GM18508 (cell line): ENCODE measurements at regions not wholly inside any gene's neighbourhood (a gene's known extent, or its start where the extent isn't known, plus 50 kb on each side); places are given as distances from the start of the nearest gene placed in this dataset.

Experiments
- ATAC-seq: cut with Tn5 transposase; IDR thresholded peaks from one replicate; pipeline ENCODE4 v1.9.1; 2021; ENCODE audit warnings: moderate number of reproducible peaks; ENCODE audit not compliant: insufficient read depth, unreplicated experiment

- ATAC-seq = no peak
These were observed 230.5 kb downstream of the PIK3R1 start for GRCh38 chr5:68446070-68446357.

GRCh38 chr5:68446487-68446894, 230.9 kb downstream of the PIK3R1 start:
- peak; percentile 75 for ATAC-seq

- no peak for ATAC-seq
These were observed 231.8 kb downstream of the PIK3R1 start for GRCh38 chr5:68447136-68447929.

- no peak for ATAC-seq
These were observed 233.8 kb downstream of the PIK3R1 start for GRCh38 chr5:68449380-68449779.

GRCh38 chr5:68450245-68450852, 234.8 kb downstream of the PIK3R1 start:
- ATAC-seq = no peak

- ATAC-seq = no peak
These were observed 236.7 kb downstream of the PIK3R1 start for GRCh38 chr5:68452286-68452685.

- ATAC-seq = no peak
These were observed 238.6 kb downstream of the PIK3R1 start for GRCh38 chr5:68454172-68454571.

GRCh38 chr5:68454766-68455165, 239.2 kb downstream of the PIK3R1 start:
- no peak for ATAC-seq

- no peak for ATAC-seq
These were observed 239.7 kb downstream of the PIK3R1 start for GRCh38 chr5:68455216-68455615.

- no peak for ATAC-seq
These were observed 241.2 kb downstream of the PIK3R1 start for GRCh38 chr5:68456756-68457217.

GRCh38 chr5:68457285-68457684, 241.7 kb downstream of the PIK3R1 start:
- no peak for ATAC-seq

GRCh38 chr5:68458416-68459021, 243.0 kb downstream of the PIK3R1 start:
- no peak for ATAC-seq

GRCh38 chr5:68459093-68459809, 243.7 kb downstream of the PIK3R1 start:
- no peak for ATAC-seq

- ATAC-seq = no peak
These were observed 244.2 kb downstream of the PIK3R1 start for GRCh38 chr5:68459810-68460139.

GRCh38 chr5:68460147-68460798, 244.7 kb downstream of the PIK3R1 start:
- no peak for ATAC-seq

GRCh38 chr5:68463606-68464005, 248.1 kb downstream of the PIK3R1 start:
- ATAC-seq = no peak

GRCh38 chr5:68464424-68464823, 248.9 kb downstream of the PIK3R1 start:
- no peak for ATAC-seq

- no peak for ATAC-seq
These were observed 249.6 kb downstream of the PIK3R1 start for GRCh38 chr5:68465133-68465532.

- no peak for ATAC-seq
These were observed 250.5 kb downstream of the PIK3R1 start for GRCh38 chr5:68465934-68466551.

- no peak for ATAC-seq
These were observed 251.7 kb downstream of the PIK3R1 start for GRCh38 chr5:68467208-68467607.
